ENCODE measurements at regions not wholly inside any gene's neighbourhood (a gene's known extent, or its start where the extent isn't known, plus 50 kb on each side); places are given as distances from the start of the nearest gene placed in this dataset.

- no peak for DNase-seq (ENCODE audit: extremely low spot score)
- Histone ChIP-seq H3K9me3 (no peaks in the 10 kb centered on the region), H3K4me3 (no peak overlapping the region), H3K27ac (replicated peaks in 1 of 4) (no peak overlapping the region), H3K4me1 (no peaks in the 10 kb centered on the region), H3K27me3 (no peaks in the 10 kb centered on the region), H3K36me3 (no peaks in the 10 kb centered on the region)
- WGBS, result 73% methylated on average over 2 of the region's 2 CpGs
- no peak for TF ChIP-seq POLR2AphosphoS5 (IDR thresholded peaks at IDR 0.05)
- TF ChIP-seq EP300 (IDR thresholded peaks at IDR 0.05), result no peak
- no peak for TF ChIP-seq POLR2A (IDR thresholded peaks at IDR 0.05; ENCODE audit: low read depth)
- no peak for TF ChIP-seq CTCF (IDR thresholded peaks at IDR 0.05)
- intact Hi-C loops (cut with DNase I), result no loop called here
Measured at GRCh38 chr4:28558895-28559294, 1698.3 kb downstream of the STIM2 start.

GRCh38 chr4:28562913-28563312 lies 1702.3 kb downstream of the STIM2 start:
- no peaks in the 10 kb centered on the region for H3K9me3 ChIP-seq
- intact Hi-C loops (cut with DNase I), result no loop called here
- H3K27me3 ChIP-seq, result no peaks in the 10 kb centered on the region
- no peak overlapping the region for H3K4me3 ChIP-seq
- H3K4me1 ChIP-seq, result no peaks in the 10 kb centered on the region
- no peaks in the 10 kb centered on the region for H3K36me3 ChIP-seq
- DNase-seq (ENCODE audit: extremely low spot score), result no peak
- H3K27ac ChIP-seq (replicated peaks in 1 of 4), result no peak overlapping the region
- TF ChIP-seq POLR2AphosphoS5 (IDR thresholded peaks at IDR 0.05), result no peak
- TF ChIP-seq EP300 (IDR thresholded peaks at IDR 0.05), result no peak
- TF ChIP-seq POLR2A (IDR thresholded peaks at IDR 0.05; ENCODE audit: low read depth), result no peak
- TF ChIP-seq CTCF (IDR thresholded peaks at IDR 0.05), result no peak
- WGBS, result 23% methylated on average over 1 of the region's 4 CpGs

- WGBS, result 58% methylated on average over 2 of the region's 2 CpGs
- Histone ChIP-seq H3K36me3 (no peaks in the 10 kb centered on the region), H3K27ac (replicated peaks in 1 of 4) (no peak overlapping the region), H3K27me3 (no peaks in the 10 kb centered on the region), H3K9me3 (no peaks in the 10 kb centered on the region), H3K4me3 (no peak overlapping the region), H3K4me1 (no peaks in the 10 kb centered on the region)
- DNase-seq (ENCODE audit: extremely low spot score), result no peak
- no peak for TF ChIP-seq CTCF (IDR thresholded peaks at IDR 0.05)
- no peak for TF ChIP-seq POLR2AphosphoS5 (IDR thresholded peaks at IDR 0.05)
- TF ChIP-seq POLR2A (IDR thresholded peaks at IDR 0.05; ENCODE audit: low read depth), result no peak
- TF ChIP-seq EP300 (IDR thresholded peaks at IDR 0.05), result no peak
- intact Hi-C loops (cut with DNase I), result no loop called here
Measured at GRCh38 chr4:28565396-28565795, 1704.8 kb downstream of the STIM2 start.

GRCh38 chr4:28600958-28601357 lies 1740.3 kb downstream of the STIM2 start:
- WGBS, result 84% methylated on average over 2 of the region's 2 CpGs
- intact Hi-C loops (cut with DNase I), result no loop called here

More at GRCh38 chr4:28600958-28601357, 1740.3 kb downstream of the STIM2 start:
- no peak for DNase-seq (ENCODE audit: extremely low spot score)
- no peak overlapping the region for H3K27ac ChIP-seq (replicated peaks in 1 of 4)
- TF ChIP-seq POLR2A (IDR thresholded peaks at IDR 0.05; ENCODE audit: low read depth) (no peak), EP300 (IDR thresholded peaks at IDR 0.05) (no peak), POLR2AphosphoS5 (IDR thresholded peaks at IDR 0.05) (no peak), CTCF (IDR thresholded peaks at IDR 0.05) (no peak)
- no peaks in the 10 kb centered on the region for H3K27me3 ChIP-seq
- no peaks in the 10 kb centered on the region for H3K9me3 ChIP-seq
- H3K4me1 ChIP-seq, result no peaks in the 10 kb centered on the region
- no peaks in the 10 kb centered on the region for H3K36me3 ChIP-seq
- H3K4me3 ChIP-seq, result no peak overlapping the region

All from esophagus muscularis mucosa (tissue), 4 donors.